GM20000 (cell line): ENCODE measurements at regions not wholly inside any gene's neighbourhood (a gene's known extent, or its start where the extent isn't known, plus 50 kb on each side); places are given as distances from the start of the nearest gene placed in this dataset.
"Not testable (repeated sequence)": the region's sequence is repeated elsewhere in the genome, so short reads cannot be mapped to it uniquely, and the experiment has no call there.

Source experiments
- DNase-seq: peaks from one replicate; pipeline ENCODE4 v3.0.0; 2012; ENCODE audit warnings: low spot score
- CTCF ChIP-seq: IDR thresholded peaks from 2 replicates; pipeline ENCODE4 v1.5.1; 2012; ENCODE audit warnings: mild to moderate bottlenecking, control low read depth; ENCODE audit errors: extremely low read depth, missing control alignments

GRCh38 chr17:22301353-22301745, 609.0 kb downstream of the KCNJ18 start:
- no peak for TF ChIP-seq CTCF
- no peak for DNase-seq

- DNase-seq = no peak
- no peak for TF ChIP-seq CTCF
These were observed 610.8 kb downstream of the KCNJ18 start for GRCh38 chr17:22303096-22303495.

GRCh38 chr17:22303865-22304264, 611.5 kb downstream of the KCNJ18 start:
- DNase-seq = no peak
- no peak for TF ChIP-seq CTCF

- DNase-seq = no peak
- TF ChIP-seq CTCF = no peak
These were observed 612.5 kb downstream of the KCNJ18 start for GRCh38 chr17:22304667-22305303.

- TF ChIP-seq CTCF = no peak
- DNase-seq = no peak
These were observed 613.2 kb downstream of the KCNJ18 start for GRCh38 chr17:22305356-22306071.

- DNase-seq = not testable (repeated sequence)
These were observed 618.0 kb downstream of the KCNJ18 start for GRCh38 chr17:22310292-22310691.

GRCh38 chr17:22310717-22311686, 618.7 kb downstream of the KCNJ18 start:
- no peak for TF ChIP-seq CTCF
- DNase-seq = no peak

GRCh38 chr17:22321001-22321400, 628.7 kb downstream of the KCNJ18 start:
- DNase-seq = not testable (repeated sequence)

- not testable (repeated sequence) for DNase-seq
These were observed 630.7 kb downstream of the KCNJ18 start for GRCh38 chr17:22322893-22323550.
